ENCODE measurements at regions not wholly inside any gene's neighbourhood (a gene's known extent, or its start where the extent isn't known, plus 50 kb on each side); places are given as distances from the start of the nearest gene placed in this dataset.

DNA sequence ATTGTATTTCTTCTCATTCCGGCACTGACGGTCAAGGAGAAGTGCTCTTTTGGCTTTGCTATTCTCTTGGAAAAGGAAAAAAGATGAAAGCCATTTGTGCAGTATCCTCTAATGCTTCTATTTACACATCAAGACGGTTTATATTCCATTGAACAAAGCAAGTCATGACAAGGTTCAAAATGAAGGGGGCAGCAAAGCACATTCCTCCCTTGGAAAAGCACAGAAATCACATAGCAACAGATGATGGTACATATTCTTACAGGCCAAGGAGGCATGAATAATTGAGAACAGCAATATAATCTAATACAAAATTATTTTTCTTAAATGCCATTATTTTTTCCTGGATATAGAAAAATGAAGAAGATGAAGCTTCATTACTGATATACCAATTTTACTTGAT lies 508.2 kb upstream of the JAG1 start:
- intact Hi-C loops (cut with DNase I): no loop called here
- ATAC-seq (no peak), DNase-seq (no peak)
- no peak overlapping the region for H3K4me3 ChIP-seq (ENCODE audit: low read length)
- H3K9me3 ChIP-seq (ENCODE audit: control insufficient read depth, low read length): no peaks in the 10 kb centered on the region
- H3K27me3 ChIP-seq (ENCODE audit: control insufficient read depth, insufficient read depth): no peaks in the 10 kb centered on the region
- H3K4me1 ChIP-seq (ENCODE audit: control insufficient read depth, insufficient read depth, low read length): peaks cover 1% of the 10 kb centered on the region
- 99% methylated on average over 3 of the region's 3 CpGs for WGBS
- no peak overlapping the region for H3K27ac ChIP-seq (ENCODE audit: low read length)

DNA sequence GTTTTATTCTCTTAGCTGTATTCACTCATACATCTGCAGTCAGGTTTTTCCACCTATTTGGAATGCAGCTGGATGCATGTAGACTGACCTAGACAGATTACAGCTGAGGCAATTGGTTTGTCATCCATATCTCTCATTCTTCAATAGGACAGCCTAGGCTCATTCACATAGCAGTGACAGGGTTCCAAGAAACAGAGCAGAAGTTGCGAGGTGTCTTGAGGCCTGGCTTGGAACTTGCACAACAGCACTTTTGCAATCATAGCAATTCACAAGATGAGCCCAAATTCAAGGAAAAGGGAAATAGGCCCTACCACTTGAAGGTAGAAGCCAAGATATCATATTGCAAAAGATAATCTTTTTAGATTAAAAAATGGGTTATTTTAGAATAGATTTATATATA lies 508.9 kb upstream of the JAG1 start:
- Histone ChIP-seq H3K4me1 (ENCODE audit: control insufficient read depth, insufficient read depth, low read length) (peaks cover under 1% of the 10 kb centered on the region), H3K27me3 (ENCODE audit: control insufficient read depth, insufficient read depth) (no peaks in the 10 kb centered on the region), H3K9me3 (ENCODE audit: control insufficient read depth, low read length) (no peaks in the 10 kb centered on the region), H3K27ac (ENCODE audit: low read length) (no peak overlapping the region), H3K4me3 (ENCODE audit: low read length) (no peak overlapping the region)
- ATAC-seq: peak; percentile 52 to 68
- intact Hi-C loops (cut with DNase I): no loop called here
- peak in 1 of 3 donors; percentile 37 for DNase-seq
- WGBS: 66% methylated on average over 1 of the region's 1 CpG

DNA sequence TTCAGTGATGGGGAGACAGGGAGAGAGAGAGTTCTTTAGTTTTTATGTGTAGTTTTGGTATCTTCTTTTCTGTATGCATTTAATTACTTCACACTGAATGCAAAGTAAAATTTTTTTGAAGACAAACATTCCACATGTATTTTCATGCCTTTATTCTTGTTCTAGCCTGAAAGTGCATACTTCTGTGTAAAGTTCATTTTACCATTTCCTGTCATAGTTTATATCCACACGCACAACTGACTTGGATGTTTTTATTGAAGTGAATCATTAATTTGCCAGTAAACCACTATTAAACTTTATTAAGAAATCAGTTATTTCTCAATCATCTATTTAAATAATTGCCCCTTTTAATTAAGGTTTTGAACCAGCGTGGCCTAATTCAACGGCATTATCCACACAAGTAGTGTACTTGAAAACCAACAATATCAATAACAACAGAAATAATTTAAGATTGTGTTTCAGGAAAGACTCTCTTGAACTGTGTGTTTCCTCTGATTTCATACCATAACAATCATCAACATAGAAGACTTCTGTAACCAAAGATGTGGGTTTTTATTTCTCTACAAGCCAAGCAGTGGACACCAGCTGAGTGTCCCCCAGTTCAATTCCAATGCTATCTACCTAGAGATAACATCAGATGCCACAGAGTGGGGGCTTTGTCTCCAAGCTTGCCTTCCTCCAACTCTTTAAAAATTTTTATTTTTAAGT lies 512.7 kb upstream of the JAG1 start:
- H3K4me3 ChIP-seq (ENCODE audit: low read length): no peak overlapping the region
- intact Hi-C loops (cut with DNase I): no loop called here
- no peak for ATAC-seq
- no peak for DNase-seq
- no peaks in the 10 kb centered on the region for H3K4me1 ChIP-seq (ENCODE audit: control insufficient read depth, insufficient read depth, low read length)
- H3K27me3 ChIP-seq (ENCODE audit: control insufficient read depth, insufficient read depth): no peaks in the 10 kb centered on the region
- 73% methylated on average over 3 of the region's 3 CpGs for WGBS
- no peaks in the 10 kb centered on the region for H3K9me3 ChIP-seq (ENCODE audit: control insufficient read depth, low read length)
- H3K27ac ChIP-seq (ENCODE audit: low read length): no peak overlapping the region

DNA sequence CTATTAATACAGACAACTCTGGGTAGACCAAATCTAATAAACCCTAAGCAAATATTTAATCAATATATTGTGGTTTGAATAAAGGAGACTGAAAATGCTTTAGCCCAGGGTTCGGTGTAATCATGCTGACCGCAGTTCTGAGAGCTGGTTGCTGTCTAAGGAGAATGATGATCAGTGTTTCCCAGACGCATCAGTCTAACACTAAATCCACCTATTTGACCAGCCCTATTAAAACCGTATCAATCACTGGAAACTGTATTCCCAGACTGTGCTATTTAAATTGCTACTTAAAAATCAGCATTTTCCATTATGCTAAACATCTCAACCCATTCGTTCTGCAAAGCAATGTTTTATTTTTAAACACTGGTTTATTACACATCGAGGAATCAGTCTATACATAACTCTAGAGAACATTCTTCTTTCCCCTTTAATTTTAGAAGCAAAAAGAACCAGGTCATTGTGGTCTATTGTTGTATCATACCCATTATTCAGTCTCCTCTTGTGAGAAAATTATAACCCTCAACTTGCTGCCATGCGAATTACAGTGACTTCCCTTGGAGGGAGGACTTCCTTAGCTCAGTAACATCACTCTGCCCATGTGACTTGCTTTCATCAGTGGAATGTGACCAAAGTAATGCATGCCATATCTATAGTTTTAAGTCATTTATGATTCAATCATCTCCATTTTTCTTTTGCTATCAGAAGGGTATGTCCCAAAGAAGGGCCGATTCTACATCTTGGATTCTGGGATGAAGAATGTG lies 515.2 kb upstream of the JAG1 start:
- Histone ChIP-seq H3K4me3 (ENCODE audit: low read length) (no peak overlapping the region), H3K4me1 (ENCODE audit: control insufficient read depth, insufficient read depth, low read length) (no peaks in the 10 kb centered on the region), H3K27me3 (ENCODE audit: control insufficient read depth, insufficient read depth) (no peaks in the 10 kb centered on the region), H3K27ac (ENCODE audit: low read length) (no peak overlapping the region), H3K9me3 (ENCODE audit: control insufficient read depth, low read length) (no peaks in the 10 kb centered on the region)
- intact Hi-C loops (cut with DNase I): no loop called here
- WGBS: 82% methylated on average over 8 of the region's 8 CpGs
- DNase-seq (no peak), ATAC-seq (no peak)

DNA sequence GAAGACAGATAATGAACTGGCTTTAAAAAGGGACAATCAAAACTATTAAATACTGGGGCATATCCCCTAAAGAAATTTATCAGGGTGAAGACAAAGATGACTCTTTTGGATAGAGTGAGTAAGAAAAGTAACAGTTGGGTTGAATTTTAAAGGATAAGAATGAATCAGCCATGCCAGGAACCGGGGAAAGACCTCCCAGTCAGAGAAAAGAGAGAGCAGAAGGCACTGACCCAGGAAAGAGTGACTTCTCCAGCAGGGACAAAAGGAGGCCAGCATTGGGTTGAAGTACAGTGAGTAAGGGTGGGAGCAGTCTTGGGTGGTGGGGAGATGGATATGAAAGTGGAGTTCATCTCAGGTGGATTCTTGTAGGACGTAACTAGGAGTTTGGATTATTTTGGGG lies 516.9 kb upstream of the JAG1 start:
- intact Hi-C loops (cut with DNase I): no loop called here
- Histone ChIP-seq H3K4me3 (ENCODE audit: low read length) (no peak overlapping the region), H3K27me3 (ENCODE audit: control insufficient read depth, insufficient read depth) (no peaks in the 10 kb centered on the region), H3K9me3 (ENCODE audit: control insufficient read depth, low read length) (no peaks in the 10 kb centered on the region), H3K4me1 (ENCODE audit: control insufficient read depth, insufficient read depth, low read length) (peaks cover 2% of the 10 kb centered on the region), H3K27ac (ENCODE audit: low read length) (no peak overlapping the region)
- 92% methylated on average over 2 of the region's 2 CpGs for WGBS
- ATAC-seq (no peak), DNase-seq (no peak)

DNA sequence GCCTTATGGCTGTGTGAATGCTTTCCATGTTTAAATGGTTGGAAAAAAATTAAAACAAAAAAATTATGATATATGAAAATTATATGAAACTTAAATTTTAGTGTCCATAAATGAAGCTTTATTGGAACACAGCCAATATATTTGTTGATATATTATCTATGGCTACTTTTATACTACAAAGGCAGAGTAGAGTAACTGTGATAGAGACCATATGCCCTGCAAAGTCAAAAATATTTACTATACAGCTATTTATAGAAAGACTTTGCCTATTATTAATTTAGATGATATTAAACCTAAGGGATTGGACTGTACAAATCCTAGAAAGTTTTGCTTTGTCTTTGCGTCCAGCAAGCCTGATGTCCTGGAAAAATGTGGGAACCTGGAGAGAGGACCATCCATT lies 518.3 kb upstream of the JAG1 start:
- Histone ChIP-seq H3K9me3 (ENCODE audit: control insufficient read depth, low read length) (no peaks in the 10 kb centered on the region), H3K4me3 (ENCODE audit: low read length) (no peak overlapping the region), H3K4me1 (ENCODE audit: control insufficient read depth, insufficient read depth, low read length) (peaks cover 2% of the 10 kb centered on the region), H3K27ac (ENCODE audit: low read length) (no peak overlapping the region), H3K27me3 (ENCODE audit: control insufficient read depth, insufficient read depth) (no peaks in the 10 kb centered on the region)
- 92% methylated on average over 1 of the region's 1 CpG for WGBS
- DNase-seq: no peak
- intact Hi-C loops (cut with DNase I): no loop called here
- ATAC-seq: no peak

DNA sequence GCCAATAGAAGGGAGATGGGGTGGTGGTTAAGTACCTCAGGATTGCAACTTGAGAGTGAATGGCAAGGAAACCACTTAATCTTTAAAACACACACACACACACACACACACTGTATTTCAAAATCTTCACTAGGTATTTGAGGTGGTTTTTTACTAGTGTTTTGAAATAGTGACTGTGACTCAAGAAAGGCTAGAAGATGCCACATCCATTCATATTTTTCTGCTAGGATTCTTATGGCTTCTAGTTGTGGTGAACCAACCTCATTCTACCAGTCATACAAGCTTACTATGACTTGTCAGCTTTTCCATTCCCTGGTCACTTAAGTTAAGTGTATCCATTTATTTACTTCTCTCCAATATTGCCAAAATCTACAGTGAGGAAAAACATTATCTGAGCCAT lies 519.4 kb upstream of the JAG1 start:
- Histone ChIP-seq H3K27ac (ENCODE audit: low read length) (no peak overlapping the region), H3K4me1 (ENCODE audit: control insufficient read depth, insufficient read depth, low read length) (peaks cover 2% of the 10 kb centered on the region), H3K27me3 (ENCODE audit: control insufficient read depth, insufficient read depth) (no peaks in the 10 kb centered on the region), H3K4me3 (ENCODE audit: low read length) (no peak overlapping the region), H3K9me3 (ENCODE audit: control insufficient read depth, low read length) (no peaks in the 10 kb centered on the region)
- ATAC-seq (no peak), DNase-seq (no peak)
- intact Hi-C loops (cut with DNase I): no loop called here

DNA sequence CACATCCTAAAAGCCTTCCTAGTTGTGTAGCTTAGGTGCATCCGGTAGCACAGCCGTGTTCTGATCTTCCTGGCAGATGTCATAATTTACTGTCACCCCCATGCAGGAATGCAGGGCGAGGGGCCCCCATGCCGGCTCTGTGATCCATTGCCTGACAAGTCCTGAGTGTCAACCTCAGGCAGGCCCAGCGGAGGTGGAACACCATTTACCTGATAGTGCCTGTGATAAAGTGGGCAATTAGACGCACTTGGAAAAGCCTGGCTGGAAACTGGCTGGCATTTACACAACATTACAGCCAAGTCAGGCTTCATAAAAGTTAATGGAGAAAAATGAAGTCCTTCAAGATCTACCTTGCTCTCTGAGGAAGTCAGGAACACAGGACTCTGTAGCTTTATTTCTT lies 521.4 kb upstream of the JAG1 start:
- peak; percentile 39 to 62 for ATAC-seq
- Histone ChIP-seq H3K4me1 (ENCODE audit: control insufficient read depth, insufficient read depth, low read length) (peaks cover 2% of the 10 kb centered on the region), H3K27me3 (ENCODE audit: control insufficient read depth, insufficient read depth) (no peaks in the 10 kb centered on the region), H3K9me3 (ENCODE audit: control insufficient read depth, low read length) (no peaks in the 10 kb centered on the region), H3K27ac (ENCODE audit: low read length) (peak overlapping the region; percentile 42), H3K4me3 (ENCODE audit: low read length) (no peak overlapping the region)
- DNase-seq: peak in 2 of 3 donors; percentile 21 to 40
- intact Hi-C loops (cut with DNase I): no loop called here
- WGBS: 54% methylated on average over 6 of the region's 6 CpGs

DNA sequence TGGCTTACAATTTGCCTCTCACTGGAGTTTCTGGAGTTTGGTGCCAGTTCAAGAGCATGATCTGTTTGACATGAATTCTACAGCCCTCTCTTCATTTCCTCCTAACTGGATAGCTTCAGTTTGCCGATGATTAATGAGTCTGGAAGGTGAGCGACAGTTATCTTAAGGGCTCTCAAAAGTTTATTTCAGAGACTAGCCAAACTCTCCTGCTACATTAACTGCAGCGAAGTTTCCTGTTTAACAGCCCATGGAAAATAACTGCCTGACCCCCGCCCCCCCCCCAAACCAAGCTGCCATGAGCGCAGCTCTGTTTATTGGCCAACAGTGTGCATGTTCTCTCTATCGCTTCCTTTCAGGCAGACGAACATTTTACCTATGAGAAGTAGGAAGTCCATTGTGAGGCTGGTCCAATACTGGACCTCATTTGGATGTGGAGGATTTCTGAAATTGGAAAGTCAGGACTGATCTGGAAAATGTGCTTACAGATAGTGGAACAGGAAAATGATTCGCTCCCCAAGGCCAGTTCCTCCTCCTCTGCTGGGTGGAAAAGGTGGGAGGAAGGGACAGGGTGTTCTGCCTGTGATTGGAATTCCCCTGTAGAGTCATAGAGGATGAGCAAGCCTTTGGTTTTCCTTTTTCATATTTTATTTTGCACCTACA lies 522.2 kb upstream of the JAG1 start:
- Histone ChIP-seq H3K27me3 (ENCODE audit: control insufficient read depth, insufficient read depth) (no peaks in the 10 kb centered on the region), H3K9me3 (ENCODE audit: control insufficient read depth, low read length) (no peaks in the 10 kb centered on the region), H3K27ac (ENCODE audit: low read length) (peak overlapping the region; percentile 76), H3K4me3 (ENCODE audit: low read length) (no peak overlapping the region), H3K4me1 (ENCODE audit: control insufficient read depth, insufficient read depth, low read length) (peaks cover 2% of the 10 kb centered on the region)
- peak; percentile 65 to 85 for ATAC-seq
- WGBS: 43% methylated on average over 8 of the region's 8 CpGs
- DNase-seq: no peak
- intact Hi-C loops (cut with DNase I): no loop called here

DNA sequence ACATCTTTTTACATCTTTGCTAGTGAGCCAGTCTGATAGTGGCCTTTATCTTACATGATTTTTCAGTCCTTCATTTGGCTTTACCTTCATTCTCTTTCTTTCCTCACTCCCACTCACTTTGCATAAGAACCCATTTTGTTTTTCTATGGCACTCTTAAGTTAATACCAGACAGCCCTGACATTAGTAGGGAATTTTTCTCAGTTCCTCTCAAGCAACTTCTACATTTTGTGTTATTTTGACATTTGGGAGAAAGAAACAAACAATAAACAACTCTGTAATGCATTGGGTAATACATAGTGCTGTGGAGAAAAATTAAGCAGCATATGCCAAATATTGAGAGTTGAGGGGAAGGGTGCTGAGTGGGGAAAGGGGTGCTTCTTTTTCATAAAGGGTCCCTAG lies 524.1 kb upstream of the JAG1 start:
- Histone ChIP-seq H3K9me3 (ENCODE audit: control insufficient read depth, low read length) (no peaks in the 10 kb centered on the region), H3K27ac (ENCODE audit: low read length) (no peak overlapping the region), H3K4me3 (ENCODE audit: low read length) (no peak overlapping the region), H3K27me3 (ENCODE audit: control insufficient read depth, insufficient read depth) (no peaks in the 10 kb centered on the region), H3K4me1 (ENCODE audit: control insufficient read depth, insufficient read depth, low read length) (peaks cover 2% of the 10 kb centered on the region)
- intact Hi-C loops (cut with DNase I): no loop called here
- DNase-seq: no peak
- no peak for ATAC-seq

DNA sequence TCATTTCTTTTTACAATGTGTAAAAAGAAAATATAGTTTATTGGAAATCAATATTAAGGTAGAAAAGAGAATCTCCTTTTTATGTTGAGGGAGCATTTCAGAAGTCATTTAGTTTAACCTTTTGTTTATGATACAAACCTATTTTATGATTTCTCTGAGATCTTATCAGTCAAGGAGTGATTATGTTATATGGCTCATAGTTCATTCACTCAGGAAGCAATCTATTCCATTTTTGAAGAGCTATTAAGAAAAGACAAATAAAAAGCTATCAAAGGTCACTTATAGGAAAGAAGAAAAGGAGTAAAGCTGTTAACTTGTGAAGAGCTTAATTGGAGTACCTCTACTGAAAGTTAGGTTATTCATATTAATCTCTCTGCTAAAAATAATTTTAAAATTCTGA lies 526.6 kb upstream of the JAG1 start:
- ATAC-seq (no peak), DNase-seq (no peak)
- Histone ChIP-seq H3K4me1 (ENCODE audit: control insufficient read depth, insufficient read depth, low read length) (no peaks in the 10 kb centered on the region), H3K27me3 (ENCODE audit: control insufficient read depth, insufficient read depth) (no peaks in the 10 kb centered on the region), H3K27ac (ENCODE audit: low read length) (no peak overlapping the region), H3K9me3 (ENCODE audit: control insufficient read depth, low read length) (no peaks in the 10 kb centered on the region), H3K4me3 (ENCODE audit: low read length) (no peak overlapping the region)
- intact Hi-C loops (cut with DNase I): loop anchor here in 1 of 4 donors (10.0 kb wide), 3 partner anchors 64 to 646 kb away; partner anchors contain the start of gene JAG1

All from right cardiac atrium (tissue), 5 donors.